Cardiac fibroblast (primary cell): ENCODE measurements at regions not wholly inside any gene's neighbourhood (a gene's known extent, or its start where the extent isn't known, plus 50 kb on each side); places are given as distances from the start of the nearest gene placed in this dataset.

Source experiments
- DNase-seq, 2 donors: peaks; one replicate each; pipeline versions ENCODE4 v3.0.0 to v3.0.0-alpha.2; 2010; ENCODE audit warnings: low read depth in 2 of 2
- H3K4me3 ChIP-seq, 2 donors: replicated peaks in 1 of 2; 1 replicate in 1 of 2; 2 replicates in 1 of 2; pipeline ENCODE4 v1.5.1; 2011; ENCODE audit warnings: low read depth in 2 of 2, low read length in 2 of 2, mild to moderate bottlenecking in 2 of 2, moderate library complexity in 1 of 2
- TF ChIP-seq, protein P1 (sequence below): IDR thresholded peaks from one replicate; pipeline ENCODE4 v1.5.1; 2011; ENCODE audit warnings: low read depth, mild to moderate bottlenecking, low read length, inconsistent platforms

DNA sequence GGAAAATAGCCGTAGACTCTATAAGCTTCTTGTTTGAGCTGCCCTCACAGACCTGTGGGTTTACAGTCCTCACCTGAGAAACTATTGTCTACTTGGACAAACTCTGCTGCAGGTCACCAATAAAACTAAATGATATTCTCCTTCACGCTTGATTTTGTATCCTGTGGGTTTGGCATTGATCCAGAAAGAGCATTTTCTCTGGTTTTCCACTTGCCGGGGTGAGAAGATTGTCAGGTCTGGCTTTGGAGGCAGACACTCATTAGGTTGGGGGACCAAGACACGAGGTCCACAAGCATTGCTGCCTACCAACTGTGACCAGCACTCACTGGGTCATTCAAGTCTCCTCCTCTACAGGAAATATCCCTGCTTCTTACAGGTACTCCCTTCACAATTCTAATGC, 68.5 kb downstream of the CDC14C start:
- TF ChIP-seq, protein P1, sequence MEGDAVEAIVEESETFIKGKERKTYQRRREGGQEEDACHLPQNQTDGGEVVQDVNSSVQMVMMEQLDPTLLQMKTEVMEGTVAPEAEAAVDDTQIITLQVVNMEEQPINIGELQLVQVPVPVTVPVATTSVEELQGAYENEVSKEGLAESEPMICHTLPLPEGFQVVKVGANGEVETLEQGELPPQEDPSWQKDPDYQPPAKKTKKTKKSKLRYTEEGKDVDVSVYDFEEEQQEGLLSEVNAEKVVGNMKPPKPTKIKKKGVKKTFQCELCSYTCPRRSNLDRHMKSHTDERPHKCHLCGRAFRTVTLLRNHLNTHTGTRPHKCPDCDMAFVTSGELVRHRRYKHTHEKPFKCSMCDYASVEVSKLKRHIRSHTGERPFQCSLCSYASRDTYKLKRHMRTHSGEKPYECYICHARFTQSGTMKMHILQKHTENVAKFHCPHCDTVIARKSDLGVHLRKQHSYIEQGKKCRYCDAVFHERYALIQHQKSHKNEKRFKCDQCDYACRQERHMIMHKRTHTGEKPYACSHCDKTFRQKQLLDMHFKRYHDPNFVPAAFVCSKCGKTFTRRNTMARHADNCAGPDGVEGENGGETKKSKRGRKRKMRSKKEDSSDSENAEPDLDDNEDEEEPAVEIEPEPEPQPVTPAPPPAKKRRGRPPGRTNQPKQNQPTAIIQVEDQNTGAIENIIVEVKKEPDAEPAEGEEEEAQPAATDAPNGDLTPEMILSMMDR = no peak
- no peak for DNase-seq
- H3K4me3 ChIP-seq = no peak overlapping the region

DNA sequence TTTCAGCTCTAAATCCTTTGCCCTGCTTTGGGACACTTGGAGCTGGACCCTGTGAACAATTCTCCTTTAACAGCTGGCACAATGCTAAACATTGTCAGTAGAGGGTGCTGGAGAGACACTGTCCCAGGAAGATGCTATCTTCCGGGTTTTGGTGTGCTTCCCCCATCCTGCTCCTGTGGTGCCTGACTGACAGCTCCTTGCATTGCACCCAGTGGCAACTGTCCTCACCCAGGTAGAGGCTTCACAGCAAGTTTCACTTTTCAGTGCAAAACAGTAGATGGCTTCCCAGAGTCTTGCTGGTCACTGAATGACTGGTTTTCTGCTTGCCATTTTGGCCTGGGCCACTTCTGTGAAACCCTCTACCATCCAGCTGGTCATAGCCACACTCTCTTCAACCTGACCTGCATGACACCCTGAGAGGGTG, 77.3 kb downstream of the CDC14C start:
- TF ChIP-seq, protein P1 = no peak
- no peak overlapping the region for H3K4me3 ChIP-seq
- peak; percentile 0 to 2 for DNase-seq

DNA sequence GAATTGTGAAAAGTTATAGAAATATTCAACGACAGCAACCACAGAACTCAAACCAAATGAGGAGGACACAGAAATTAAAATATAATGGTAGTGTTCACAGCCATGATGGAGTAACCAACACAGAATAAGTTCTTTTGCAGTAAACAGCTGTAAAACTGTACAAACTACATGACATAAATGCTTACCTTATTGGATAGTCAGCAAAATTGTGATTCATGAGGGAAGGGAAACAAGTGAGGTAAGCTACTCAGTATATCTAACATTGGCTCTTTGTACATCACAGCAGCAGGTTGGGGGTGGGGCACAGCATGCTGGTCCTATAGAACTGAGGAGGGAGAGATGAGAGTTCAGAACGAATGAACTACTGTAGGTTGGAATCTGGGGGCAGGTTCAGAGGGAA, 86.4 kb downstream of the CDC14C start:
- TF ChIP-seq, protein P1 = no peak
- no peak for DNase-seq
- H3K4me3 ChIP-seq = no peak overlapping the region

DNA sequence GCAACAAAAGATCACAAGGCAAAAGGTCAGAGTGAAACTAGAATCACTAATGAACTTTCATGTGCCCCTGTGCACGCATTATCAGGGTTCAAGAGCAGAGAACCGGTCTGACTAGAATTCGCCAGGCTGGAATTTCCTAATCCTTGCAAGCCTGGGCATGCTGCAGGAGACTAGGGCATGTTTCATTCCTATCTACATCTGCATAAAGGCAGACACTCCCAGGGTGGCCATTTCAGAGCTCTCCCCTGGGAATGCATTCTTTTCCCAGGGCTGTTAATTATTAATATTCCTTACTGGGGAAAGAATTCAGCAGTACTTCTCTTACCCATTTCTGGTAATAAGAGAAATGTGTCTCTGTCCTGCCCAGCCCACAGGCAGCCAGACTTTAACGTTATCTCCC, 90.5 kb downstream of the CDC14C start:
- TF ChIP-seq, protein P1 = no peak
- no peak for DNase-seq
- H3K4me3 ChIP-seq = no peak overlapping the region

DNA sequence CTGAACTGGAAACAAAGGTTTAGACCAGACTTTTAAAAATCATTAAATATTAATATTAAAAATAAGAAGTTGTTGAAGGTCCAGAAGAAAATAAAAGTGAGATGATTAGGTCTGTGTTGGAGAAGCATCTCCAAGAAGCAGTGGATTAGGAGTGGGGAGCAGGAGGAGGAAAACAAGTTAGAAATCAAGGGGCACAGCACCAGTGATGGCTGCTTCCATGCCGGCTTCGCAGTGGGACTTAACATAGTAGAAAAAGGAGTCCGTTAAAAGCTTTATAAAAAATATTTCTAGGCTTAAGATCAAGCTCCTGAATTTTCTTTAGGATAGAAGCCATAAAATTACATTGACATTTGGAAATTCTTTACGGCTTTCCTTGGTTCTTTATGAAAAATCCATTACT, 95.8 kb downstream of the CDC14C start:
- H3K4me3 ChIP-seq = no peak overlapping the region
- no peak for DNase-seq
- TF ChIP-seq, protein P1 = no peak

DNA sequence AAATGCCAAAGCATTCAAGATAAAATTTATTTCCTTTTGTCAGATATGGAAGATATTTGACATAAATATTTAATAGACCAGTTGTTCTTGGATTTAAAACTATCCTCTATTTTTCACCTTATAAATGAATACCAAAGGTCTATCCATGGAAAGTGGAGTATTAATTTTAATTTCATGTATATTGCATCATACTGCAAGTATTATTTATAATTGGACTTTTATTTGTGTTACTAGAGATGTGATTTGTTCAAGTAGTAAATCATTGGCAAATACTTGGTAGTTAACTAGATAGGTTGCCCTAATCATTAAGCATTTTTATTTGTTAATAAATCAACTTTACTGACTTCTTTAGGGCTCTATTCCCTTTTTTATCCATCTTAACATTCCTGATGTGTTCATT, 98.1 kb downstream of the CDC14C start:
- H3K4me3 ChIP-seq = no peak overlapping the region
- no peak for DNase-seq
- TF ChIP-seq, protein P1 = no peak
